Endothelial cell of umbilical vein (primary cell): ENCODE measurements at regions not wholly inside any gene's neighbourhood (a gene's known extent, or its start where the extent isn't known, plus 50 kb on each side); places are given as distances from the start of the nearest gene placed in this dataset.
"Not testable (repeated sequence)": the region's sequence is repeated elsewhere in the genome, so short reads cannot be mapped to it uniquely, and the experiment has no call there.

Experiments used
- BruUV-seq: library from RNA; stranded (reverse); fragments of 400-500 nt; replicated peaks from 2 replicates; lab custom pipeline; 2021; lab: Mats Ljungman, UMichigan
- CTCF ChIA-PET: fragments of 300-600, 350-600 bp; sonication (Branson Sonifier 250); formaldehyde crosslinking; loops from one replicate; lab custom pipeline; 2021; ENCODE audit warnings: antibody characterized with exemption, inconsistent platforms; lab: Charles Lee
- POLR2A ChIA-PET: fragments of 300-600, 350-600 bp; sonication (Branson Sonifier 250); formaldehyde crosslinking; loops from one replicate; lab custom pipeline; 2021; ENCODE audit warnings: antibody characterized with exemption, inconsistent platforms; lab: Charles Lee
- DNase-seq: peaks from one replicate; pipeline ENCODE4 v3.0.0-alpha.2; 2011; ENCODE audit warnings: low read depth, low spot score
- FAIRE-seq: peaks from 2 replicates; lab custom pipeline; 2011; peaks lifted over from hg19 to GRCh38; lab: Jason Lieb, UNC
- H2AFZ ChIP-seq: 2 replicates; pipeline ENCODE4 v1.6.0; 2012; ENCODE audit warnings: low read depth, low read length, control low read depth, inconsistent platforms
- H3K27ac ChIP-seq: 2 replicates; pipeline ENCODE4 v1.5.1; 2011; ENCODE audit warnings: low read depth, mild to moderate bottlenecking, control low read depth, low read length, moderate library complexity; ENCODE audit not compliant: insufficient read depth
- H3K27me3 ChIP-seq, 2 experiments: 2 replicates each; pipeline versions ENCODE4 v1.6.0 to v1.6.1; 2011; ENCODE audit warnings: low read length in 2 of 2, mixed read lengths in 1 of 2; ENCODE audit not compliant: control insufficient read depth in 2 of 2, insufficient read depth in 2 of 2
- H3K36me3 ChIP-seq, 2 experiments: 2 replicates in 1 of 2; 3 replicates in 1 of 2; pipeline ENCODE4 v1.5.1; 2011; ENCODE audit warnings: low read length in 2 of 2, mild to moderate bottlenecking in 1 of 2, moderate library complexity in 1 of 2; ENCODE audit not compliant: control insufficient read depth in 2 of 2, insufficient read depth in 2 of 2; ENCODE audit errors: extremely low read depth in 1 of 2
- H3K4me1 ChIP-seq: 3 replicates; pipeline ENCODE4 v1.5.1; 2011; ENCODE audit warnings: mild to moderate bottlenecking, low read length; ENCODE audit not compliant: control insufficient read depth, insufficient read depth; ENCODE audit errors: extremely low read depth
- H3K4me2 ChIP-seq: 2 replicates; pipeline ENCODE4 v1.6.1; 2011; ENCODE audit warnings: low read length, control low read depth, mixed read lengths; ENCODE audit not compliant: insufficient read depth
- H3K4me3 ChIP-seq, 3 experiments: fragments of 200-600 bp in 1 of 3; sonication (generic), shearing (Covaris generic) in 1 of 3; replicated peaks in 1 of 3; 2 replicates each; pipeline ENCODE4 v1.5.1; 2011 to 2016; ENCODE audit warnings: control low read depth in 3 of 3, low read length in 3 of 3, mild to moderate bottlenecking in 2 of 3, inconsistent platforms in 1 of 3, low read depth in 1 of 3, moderate library complexity in 1 of 3; ENCODE audit not compliant: insufficient read depth in 1 of 3
- H3K79me2 ChIP-seq: 2 replicates; pipeline ENCODE4 v1.6.0; 2012; ENCODE audit warnings: low read length, inconsistent platforms; ENCODE audit not compliant: control insufficient read depth, insufficient read depth
- H3K9ac ChIP-seq: replicated peaks from 2 replicates; pipeline ENCODE3; 2011; ENCODE audit warnings: low read length, control low read depth; ENCODE audit not compliant: insufficient read depth; ENCODE audit errors: extremely low read depth
- H3K9me1 ChIP-seq: replicated peaks from 3 replicates; pipeline ENCODE4 v1.6.0; 2011; ENCODE audit warnings: mild to moderate bottlenecking, low read length; ENCODE audit not compliant: control insufficient read depth, insufficient read depth; ENCODE audit errors: extremely low read depth
- H3K9me3 ChIP-seq: replicated peaks from 2 replicates; pipeline ENCODE4 v1.5.1; 2012; ENCODE audit warnings: low read length, inconsistent platforms; ENCODE audit not compliant: control insufficient read depth, insufficient read depth
- H4K20me1 ChIP-seq: replicated peaks from 2 replicates; pipeline ENCODE3; 2011; ENCODE audit warnings: mild to moderate bottlenecking, low read length; ENCODE audit not compliant: control insufficient read depth, insufficient read depth; ENCODE audit errors: extremely low read depth
- EZH2 ChIP-seq: IDR thresholded peaks from 2 replicates; pipeline ENCODE4 v1.6.1; 2012; ENCODE audit warnings: borderline replicate concordance, low read depth, mild to moderate bottlenecking, moderate library complexity, low read length, inconsistent platforms; ENCODE audit not compliant: severe bottlenecking
- FOS ChIP-seq: IDR thresholded peaks from 2 replicates; pipeline ENCODE4 v1.6.1; 2011; ENCODE audit warnings: mild to moderate bottlenecking, low read length, moderate library complexity, borderline replicate concordance; ENCODE audit not compliant: insufficient read depth
- GATA2 ChIP-seq: IDR thresholded peaks from 2 replicates; pipeline ENCODE4 v1.7.0; 2011; ENCODE audit warnings: low read depth, mild to moderate bottlenecking, moderate library complexity, mixed read lengths, low read length; ENCODE audit not compliant: insufficient read length, insufficient read depth
- JUN ChIP-seq: IDR thresholded peaks from 2 replicates; pipeline ENCODE4 v1.6.1; 2011; ENCODE audit warnings: borderline replicate concordance, low read depth; ENCODE audit not compliant: insufficient read length, insufficient read depth
- MYC ChIP-seq: IDR thresholded peaks from one replicate; pipeline ENCODE4 v1.6.1; 2011; ENCODE audit warnings: mild to moderate bottlenecking, low read depth, low read length
- POLR2A ChIP-seq: IDR thresholded peaks from 2 replicates; pipeline ENCODE4 v1.6.1; 2012; ENCODE audit warnings: low read depth, mild to moderate bottlenecking, control low read depth, low read length
- POLR2AphosphoS5 ChIP-seq: IDR thresholded peaks from 2 replicates; pipeline ENCODE4 v1.6.1; 2012; ENCODE audit warnings: low read depth, mild to moderate bottlenecking, control low read depth, low read length, moderate library complexity; ENCODE audit not compliant: insufficient read depth
- dilution Hi-C: fragments of 300-500 bp; cut with MboI; formaldehyde crosslinking; loops from one replicate; pipeline ENCODE4 v1.15.0; 2019; ENCODE audit warnings: low sequenced_read_pairs; ENCODE audit not compliant: extremely low pct_ligation_motif_present
- intact Hi-C: fragments of 100-400 bp; cut with micrococcal nuclease; formaldehyde crosslinking; loops from one replicate; pipeline ENCODE4 v1.10.0; 2022
- TF ChIP-seq, protein P1 (sequence below): IDR thresholded peaks from 2 replicates; pipeline ENCODE4 v1.6.1; 2011; ENCODE audit not compliant: insufficient read depth, insufficient read length

DNA sequence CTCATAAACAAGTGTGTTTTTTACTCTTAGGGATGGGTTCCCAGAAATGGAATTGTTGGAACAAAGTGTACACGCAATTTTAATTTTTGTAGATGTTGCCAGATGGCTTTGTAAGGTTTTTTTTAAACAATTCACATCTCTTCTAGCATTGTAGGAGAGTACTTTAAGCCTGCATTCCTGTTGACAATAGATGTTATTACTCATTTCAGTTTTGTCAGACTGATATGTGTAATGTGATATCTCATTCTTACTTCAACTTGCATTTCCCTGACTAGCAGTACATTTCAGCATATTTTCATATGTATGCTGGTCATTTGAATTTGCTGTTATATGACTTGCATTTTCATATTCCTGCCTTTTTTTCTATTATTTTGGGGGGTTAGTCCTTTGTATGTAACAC, 186.6 kb upstream of the SLITRK6 start:
- Histone ChIP-seq H4K20me1 (no peaks in the 10 kb centered on the region), H3K9me3 (peaks cover 5% of the 10 kb centered on the region), H3K27me3 (no peaks in the 10 kb centered on the region), H3K9ac (no peak overlapping the region), H3K4me2 (no peak overlapping the region), H3K27ac (no peak overlapping the region), H3K36me3 (no peaks in the 10 kb centered on the region), H2AFZ (no peak overlapping the region), H3K9me1 (no peaks in the 10 kb centered on the region), H3K4me3 (no peak overlapping the region), H3K4me1 (no peaks in the 10 kb centered on the region), H3K79me2 (no peaks in the 10 kb centered on the region)
- intact Hi-C loops (no loop called here), dilution Hi-C loops (no loop called here)
- DNase-seq (no peak), FAIRE-seq (no peak)
- TF ChIP-seq EZH2 (no peak), MYC (no peak), POLR2AphosphoS5 (no peak)
- no TSS peak for BruUV-seq
- POLR2A ChIA-PET, result no interaction called here
- CTCF ChIA-PET, result no interaction called here

DNA sequence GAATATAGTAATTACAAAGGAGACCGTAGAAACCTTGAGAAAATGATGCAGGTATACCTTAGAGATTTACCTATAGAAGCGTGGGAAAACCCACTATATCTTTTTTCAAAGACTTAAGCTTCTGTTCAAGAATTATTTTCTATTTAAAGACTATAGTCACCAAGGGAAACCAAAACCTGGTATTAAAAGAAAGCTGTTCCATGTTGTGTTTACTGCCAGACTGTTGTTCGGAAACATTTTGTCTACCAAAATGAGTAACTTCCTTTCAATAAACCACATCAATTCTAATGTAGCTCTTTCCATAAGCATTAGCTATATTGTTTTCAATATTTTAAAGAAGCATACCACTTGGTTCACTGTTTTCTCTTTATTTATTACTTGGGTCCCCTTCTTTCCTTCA, 182.9 kb upstream of the SLITRK6 start:
- intact Hi-C loops, result no loop called here
- no peaks in the 10 kb centered on the region for H3K27me3 ChIP-seq
- H3K27ac ChIP-seq, result no peak overlapping the region
- no peaks in the 10 kb centered on the region for H3K9me3 ChIP-seq
- no TSS peak for BruUV-seq
- CTCF ChIA-PET, result no interaction called here
- no peak overlapping the region for H3K4me3 ChIP-seq
- no peak for FAIRE-seq
- H3K4me2 ChIP-seq, result no peak overlapping the region
- H3K9ac ChIP-seq, result no peak overlapping the region
- H3K79me2 ChIP-seq, result no peaks in the 10 kb centered on the region
- H3K36me3 ChIP-seq, result no peaks in the 10 kb centered on the region
- no peaks in the 10 kb centered on the region for H3K9me1 ChIP-seq
- H3K4me1 ChIP-seq, result no peaks in the 10 kb centered on the region
- no peak for DNase-seq
- no peak overlapping the region for H2AFZ ChIP-seq
- dilution Hi-C loops, result no loop called here
- POLR2A ChIA-PET, result no interaction called here
- H4K20me1 ChIP-seq, result no peaks in the 10 kb centered on the region
- TF ChIP-seq, protein P1, sequence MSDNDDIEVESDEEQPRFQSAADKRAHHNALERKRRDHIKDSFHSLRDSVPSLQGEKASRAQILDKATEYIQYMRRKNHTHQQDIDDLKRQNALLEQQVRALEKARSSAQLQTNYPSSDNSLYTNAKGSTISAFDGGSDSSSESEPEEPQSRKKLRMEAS, result no peak
- TF ChIP-seq FOS, result no peak
- TF ChIP-seq JUN, result no peak
- TF ChIP-seq GATA2, result no peak
- TF ChIP-seq MYC, result no peak
- no peak for TF ChIP-seq EZH2
- TF ChIP-seq POLR2A, result no peak
- no peak for TF ChIP-seq POLR2AphosphoS5

DNA sequence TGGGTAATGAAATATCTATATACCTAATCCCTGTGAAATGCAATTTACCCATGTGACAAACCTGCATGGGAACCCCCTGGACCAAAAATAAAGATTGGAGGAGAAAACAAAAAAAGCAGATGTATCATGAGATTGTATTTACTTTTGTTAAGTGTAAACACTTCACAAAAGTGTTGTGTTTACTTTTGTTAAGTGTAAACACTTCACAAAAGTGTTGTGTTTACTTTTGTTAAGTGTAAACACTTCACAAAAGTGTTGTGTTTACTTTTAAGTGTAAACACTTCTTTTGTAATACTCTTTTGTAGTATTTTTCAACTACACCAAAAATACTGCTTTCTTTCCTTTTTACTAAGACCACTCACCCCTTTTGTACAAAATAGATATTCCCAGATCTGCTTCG, 181.2 kb upstream of the SLITRK6 start:
- H3K27me3 ChIP-seq, H4K20me1 ChIP-seq, H3K79me2 ChIP-seq, H3K27ac ChIP-seq, DNase-seq, H3K4me3 ChIP-seq, intact Hi-C loops, H3K4me2 ChIP-seq, BruUV-seq, H3K9me3 ChIP-seq, H3K9me1 ChIP-seq, H3K9ac ChIP-seq, POLR2A ChIA-PET, H2AFZ ChIP-seq, FAIRE-seq, H3K36me3 ChIP-seq, CTCF ChIA-PET, dilution Hi-C loops, H3K4me1 ChIP-seq: not testable (repeated sequence)
